ENCODE measurements at regions not wholly inside any gene's neighbourhood (a gene's known extent, or its start where the extent isn't known, plus 50 kb on each side); places are given as distances from the start of the nearest gene placed in this dataset.

- Histone ChIP-seq H3K79me2 (ENCODE audit: low read length) (no peaks in the 10 kb centered on the region), H3K4me1 (ENCODE audit: low read length) (peaks cover 31% of the 10 kb centered on the region), H3K4me3 (ENCODE audit: low read length) (no peak overlapping the region), H3K4me2 (ENCODE audit: low read length) (no peak overlapping the region), H2AFZ (ENCODE audit: low read depth, low read length) (no peak overlapping the region), H3K9me3 (ENCODE audit: insufficient read depth, low read length) (no peaks in the 10 kb centered on the region), H3K36me3 (replicated peaks; ENCODE audit: low read depth, low read length) (no peaks in the 10 kb centered on the region), H3K27me3 (ENCODE audit: low read depth, low read length) (no peaks in the 10 kb centered on the region), H3K27ac (ENCODE audit: low read length) (no peak overlapping the region), H4K20me1 (ENCODE audit: insufficient read depth, low read length) (no peaks in the 10 kb centered on the region), H3K9ac (ENCODE audit: low read length) (no peak overlapping the region)
- TF ChIP-seq EZH2phosphoT487 (IDR thresholded peaks at IDR 0.05; ENCODE audit: low read depth) (no peak), CTCF (IDR thresholded peaks at IDR 0.05; ENCODE audit: low read depth, low read length) (no peak)
These were observed 87.6 kb upstream of the GRIN2B start for GRCh38 chr12:14068961-14069360.

- no peaks in the 10 kb centered on the region for H3K36me3 ChIP-seq (replicated peaks; ENCODE audit: low read depth, low read length)
- H3K9ac ChIP-seq (ENCODE audit: low read length), result no peak overlapping the region
- no peak overlapping the region for H3K4me3 ChIP-seq (ENCODE audit: low read length)
- no peak overlapping the region for H3K27ac ChIP-seq (ENCODE audit: low read length)
- H4K20me1 ChIP-seq (ENCODE audit: insufficient read depth, low read length), result no peaks in the 10 kb centered on the region
- no peak overlapping the region for H2AFZ ChIP-seq (ENCODE audit: low read depth, low read length)
- 0 out of 2 replicates have a peak, but pooled peaks cover 3% of the 10 kb centered on the region for H3K4me1 ChIP-seq (ENCODE audit: low read length)
- H3K4me2 ChIP-seq (ENCODE audit: low read length), result no peak overlapping the region
- no peaks in the 10 kb centered on the region for H3K79me2 ChIP-seq (ENCODE audit: low read length)
- TF ChIP-seq CTCF (IDR thresholded peaks at IDR 0.05; ENCODE audit: low read depth, low read length) (no peak), EZH2phosphoT487 (IDR thresholded peaks at IDR 0.05; ENCODE audit: low read depth) (no peak)
- no peaks in the 10 kb centered on the region for H3K27me3 ChIP-seq (ENCODE audit: low read depth, low read length)
- H3K9me3 ChIP-seq (ENCODE audit: insufficient read depth, low read length), result no peaks in the 10 kb centered on the region; the same call in 1 of the 2 replicates
These were observed 90.4 kb upstream of the GRIN2B start for GRCh38 chr12:14071833-14072232.

- Histone ChIP-seq H3K4me3 (ENCODE audit: low read length) (no peak overlapping the region), H3K9me3 (ENCODE audit: insufficient read depth, low read length) (no peaks in the 10 kb centered on the region; the same call in 1 of the 2 replicates), H3K79me2 (ENCODE audit: low read length) (no peaks in the 10 kb centered on the region), H3K27ac (ENCODE audit: low read length) (no peak overlapping the region), H2AFZ (ENCODE audit: low read depth, low read length) (no peak overlapping the region), H3K27me3 (ENCODE audit: low read depth, low read length) (no peaks in the 10 kb centered on the region), H3K4me2 (ENCODE audit: low read length) (no peak overlapping the region), H3K36me3 (replicated peaks; ENCODE audit: low read depth, low read length) (no peaks in the 10 kb centered on the region), H4K20me1 (ENCODE audit: insufficient read depth, low read length) (no peaks in the 10 kb centered on the region), H3K4me1 (ENCODE audit: low read length) (0 out of 2 replicates have a peak, but pooled peaks cover 3% of the 10 kb centered on the region), H3K9ac (ENCODE audit: low read length) (no peak overlapping the region)
- TF ChIP-seq EZH2phosphoT487 (IDR thresholded peaks at IDR 0.05; ENCODE audit: low read depth) (no peak), CTCF (IDR thresholded peaks at IDR 0.05; ENCODE audit: low read depth, low read length) (no peak)
These were observed 91.6 kb upstream of the GRIN2B start for GRCh38 chr12:14072987-14073386.

- H3K4me2 ChIP-seq (ENCODE audit: low read length), result no peak overlapping the region
- H3K27me3 ChIP-seq (ENCODE audit: low read depth, low read length), result no peaks in the 10 kb centered on the region
- no peak overlapping the region for H3K27ac ChIP-seq (ENCODE audit: low read length)
- no peaks in the 10 kb centered on the region for H3K36me3 ChIP-seq (replicated peaks; ENCODE audit: low read depth, low read length)
- no peak overlapping the region for H2AFZ ChIP-seq (ENCODE audit: low read depth, low read length)
- no peak overlapping the region for H3K4me3 ChIP-seq (ENCODE audit: low read length)
- H3K9ac ChIP-seq (ENCODE audit: low read length), result no peak overlapping the region
- no peaks in the 10 kb centered on the region; the same call in 1 of the 2 replicates for H3K9me3 ChIP-seq (ENCODE audit: insufficient read depth, low read length)
- no peaks in the 10 kb centered on the region for H3K79me2 ChIP-seq (ENCODE audit: low read length)
- TF ChIP-seq EZH2phosphoT487 (IDR thresholded peaks at IDR 0.05; ENCODE audit: low read depth), result no peak
- TF ChIP-seq CTCF (IDR thresholded peaks at IDR 0.05; ENCODE audit: low read depth, low read length), result no peak
- H4K20me1 ChIP-seq (ENCODE audit: insufficient read depth, low read length), result no peaks in the 10 kb centered on the region
- H3K4me1 ChIP-seq (ENCODE audit: low read length), result 0 out of 2 replicates have a peak, but pooled peaks cover 3% of the 10 kb centered on the region
These were observed 94.5 kb upstream of the GRIN2B start for GRCh38 chr12:14075797-14076393.

Measured in OCI-LY3 (cell line).